ENCODE measurements at regions not wholly inside any gene's neighbourhood (a gene's known extent, or its start where the extent isn't known, plus 50 kb on each side); places are given as distances from the start of the nearest gene placed in this dataset.

GRCh38 chr6:19558934-19559333, 278.2 kb upstream of the ID4 start:
- no peaks in the 10 kb centered on the region for H4K20me1 ChIP-seq (replicated peaks in 1 of 2; ENCODE audit: control insufficient read depth in 1 of 2, insufficient read depth in 2 of 2, low read length in 2 of 2)
- no peak overlapping the region for H3K4me3 ChIP-seq (ENCODE audit: extremely low read depth in 1 of 4, insufficient read depth in 2 of 4, low read depth in 3 of 4, low read length in 4 of 4)
- H4K8ac ChIP-seq (ENCODE audit: extremely low read depth, insufficient read depth, low read length): no peak overlapping the region
- H3K4ac ChIP-seq (replicated peaks; ENCODE audit: insufficient read length, low read depth, low read length): no peak overlapping the region
- no peak overlapping the region for H3K18ac ChIP-seq (ENCODE audit: extremely low read depth, low read length)
- H3K27ac ChIP-seq (ENCODE audit: low read depth, low read length): no peak overlapping the region
- H3K23me2 ChIP-seq (ENCODE audit: low read depth, low read length): no peaks in the 10 kb centered on the region
- no peaks in the 10 kb centered on the region for H3K79me1 ChIP-seq (ENCODE audit: low read depth, low read length)
- H3K4me1 ChIP-seq (replicated peaks in 1 of 4; ENCODE audit: control insufficient read depth in 3 of 4, insufficient read depth in 4 of 4, low read length in 3 of 4): no peaks in the 10 kb centered on the region
- no peak overlapping the region for H3K23ac ChIP-seq (ENCODE audit: insufficient read length)
- no peaks in the 10 kb centered on the region for H3K36me3 ChIP-seq (ENCODE audit: control insufficient read depth in 2 of 4, insufficient read depth in 4 of 4, low read length in 3 of 4)
- ChIA-PET CTCF (ENCODE audit: partially characterized antibody) (no interaction called here), POLR2A (ENCODE audit: partially characterized antibody) (no interaction called here)
- H2BK20ac ChIP-seq (ENCODE audit: low read length): no peak overlapping the region
- no peak overlapping the region for H4K5ac ChIP-seq (ENCODE audit: insufficient read length, low read depth, low read length)
- H2BK15ac ChIP-seq (ENCODE audit: low read length): no peak overlapping the region
- H3K9ac ChIP-seq (replicated peaks in 1 of 4; ENCODE audit: extremely low read depth in 1 of 4, low read depth in 3 of 4, low read length in 3 of 4): no peak overlapping the region
- no peaks in the 10 kb centered on the region for H3K27me3 ChIP-seq (replicated peaks in 1 of 4; ENCODE audit: control insufficient read depth in 3 of 4, extremely low read depth in 1 of 4, insufficient read depth in 3 of 4, low read length in 3 of 4)
- no peak overlapping the region for H2AK5ac ChIP-seq (ENCODE audit: low read depth, low read length)
- no peak overlapping the region for H2BK5ac ChIP-seq (ENCODE audit: low read depth, low read length)
- no peak for DNase-seq (ENCODE audit: low read depth in 1 of 2, low spot score in 2 of 2)
- H3K79me2 ChIP-seq (ENCODE audit: control insufficient read depth in 1 of 2, insufficient read depth in 2 of 2, low read length in 2 of 2): no peaks in the 10 kb centered on the region
- no peak overlapping the region for H2BK120ac ChIP-seq (replicated peaks; ENCODE audit: low read depth, low read length)
- H2AFZ ChIP-seq (ENCODE audit: low read length): no peak overlapping the region
- FAIRE-seq: no peak
- no peak overlapping the region for H3K56ac ChIP-seq (replicated peaks; ENCODE audit: insufficient read length, low read depth, low read length)
- no peak overlapping the region for H3K14ac ChIP-seq (ENCODE audit: insufficient read length)
- no peak overlapping the region for H4K91ac ChIP-seq (replicated peaks; ENCODE audit: insufficient read length, low read length)
- no peaks in the 10 kb centered on the region for H3K9me3 ChIP-seq (ENCODE audit: insufficient read depth in 2 of 2, low read depth in 1 of 2, low read length in 1 of 2)
- H2BK12ac ChIP-seq (ENCODE audit: low read depth, low read length): no peak overlapping the region
- WGBS, 2 experiments (ENCODE audit: extremely low coverage in 1 of 2, insufficient coverage in 1 of 2, insufficient read length in 1 of 2, insufficient replicate concordance in 2 of 2, low coverage in 1 of 2, low lambda C conversion rate in 2 of 2, missing lambda C conversion rate in 1 of 2): 100% methylated on average over 2 of the region's 2 CpGs; no CpG with 5 or more reads in 1 of the 2 experiments
- H3K4me2 ChIP-seq (ENCODE audit: insufficient read depth in 1 of 2, low read depth in 2 of 2, low read length in 2 of 2): no peak overlapping the region
- TF ChIP-seq MAFK (IDR thresholded peaks at IDR 0.05; ENCODE audit: low read depth, low read length) (no peak), ZNF274 (IDR thresholded peaks at IDR 0.05; ENCODE audit: borderline replicate concordance, extremely low read depth, low read length) (no peak), SAP30 (IDR thresholded peaks at IDR 0.05; ENCODE audit: insufficient read depth, insufficient replicate concordance, low read length) (no peak), SIN3A (conservative IDR thresholded peaks at IDR 0.05 in 1 of 2, IDR thresholded peaks at IDR 0.05 in 1 of 2; ENCODE audit: low read depth in 1 of 2, low read length in 2 of 2) (no peak), ATF3 (IDR thresholded peaks at IDR 0.05; ENCODE audit: insufficient read depth, low read depth, low read length) (no peak), EP300 (IDR thresholded peaks at IDR 0.05; ENCODE audit: borderline replicate concordance in 1 of 2, low read depth in 2 of 2, low read length in 2 of 2) (no peak), KDM5A (IDR thresholded peaks at IDR 0.05; ENCODE audit: low read length) (no peak), SUZ12 (IDR thresholded peaks at IDR 0.05; ENCODE audit: low read length) (no peak), RAD21 (IDR thresholded peaks at IDR 0.05 in 1 of 2, conservative IDR thresholded peaks at IDR 0.05 in 1 of 2; ENCODE audit: low read depth in 2 of 2, low read length in 2 of 2) (no peak), POU5F1 (IDR thresholded peaks at IDR 0.05; ENCODE audit: low read depth, low read length) (no peak), TAF7 (optimal IDR thresholded peaks at IDR 0.05; ENCODE audit: borderline replicate concordance, low read depth, low read length) (no peak), JUN (IDR thresholded peaks at IDR 0.05; ENCODE audit: low read depth, low read length) (no peak), GABPA (IDR thresholded peaks at IDR 0.05; ENCODE audit: borderline replicate concordance, insufficient read depth, low read length) (no peak), CHD1 (IDR thresholded peaks at IDR 0.05; ENCODE audit: low read depth, low read length) (no peak)

Measured in H1 (cell line).